ENCODE measurements at regions not wholly inside any gene's neighbourhood (a gene's known extent, or its start where the extent isn't known, plus 50 kb on each side); places are given as distances from the start of the nearest gene placed in this dataset.
"Not testable (repeated sequence)": the region's sequence is repeated elsewhere in the genome, so short reads cannot be mapped to it uniquely, and the experiment has no call there.

DNA sequence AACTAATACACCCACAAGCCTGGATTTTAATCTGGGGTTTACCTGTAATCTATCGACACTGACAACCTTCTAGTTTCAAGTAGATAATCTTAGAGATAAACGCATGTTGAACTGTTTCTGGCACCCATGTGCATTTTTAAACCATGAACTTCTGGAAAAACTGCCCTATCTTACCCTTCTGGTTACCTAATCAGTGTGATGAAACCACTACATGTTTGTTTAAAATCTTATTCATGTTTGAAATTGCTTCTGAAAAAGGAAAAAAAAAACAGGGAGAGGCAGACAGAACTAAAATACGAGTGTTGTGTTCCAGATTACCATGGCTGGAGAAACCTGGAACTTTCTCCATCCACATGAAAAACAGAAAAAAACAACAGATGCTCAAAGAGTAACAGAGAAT lies 139.3 kb downstream of the MID1IP1 start:
- DNase-seq (ENCODE audit: low read depth) = no peak

DNA sequence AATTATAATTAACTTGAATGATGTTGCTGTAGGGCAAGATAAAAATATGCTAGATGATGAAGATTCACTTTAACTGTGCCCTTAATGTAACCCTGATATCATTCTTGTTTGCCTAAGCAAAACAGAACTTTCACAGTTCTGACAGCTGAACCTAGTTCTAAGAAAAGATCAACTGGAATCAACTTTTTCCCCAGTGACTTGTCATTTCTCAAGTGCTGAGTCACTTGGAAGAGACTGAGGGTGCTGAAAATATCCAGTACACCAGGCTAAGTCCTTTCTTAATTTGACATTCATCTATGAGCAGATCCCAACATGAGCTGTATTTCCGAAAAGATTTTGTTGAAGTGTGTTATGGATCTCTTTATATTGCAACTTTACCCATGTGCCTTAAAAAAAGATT lies 140.4 kb downstream of the MID1IP1 start:
- DNase-seq (ENCODE audit: low read depth) = no peak

DNA sequence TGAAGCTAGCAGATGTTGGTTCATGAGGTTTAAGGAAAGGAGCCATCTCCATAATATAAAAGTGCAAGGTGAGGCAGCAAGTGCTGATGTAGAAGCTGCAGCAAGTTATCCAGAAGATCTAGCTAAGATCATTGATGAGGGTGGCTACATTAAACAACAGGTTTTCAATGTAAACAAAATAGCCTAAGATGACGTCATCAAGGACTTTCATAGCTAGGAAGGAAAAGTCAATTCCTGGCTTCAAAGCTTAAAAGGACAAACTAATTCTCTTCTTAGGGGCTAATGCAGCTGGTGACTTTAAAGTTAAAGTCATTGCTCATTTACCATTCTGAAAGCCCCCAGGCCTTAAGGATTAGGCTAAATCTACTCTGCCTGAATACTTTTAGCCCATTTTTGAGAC lies 141.9 kb downstream of the MID1IP1 start:
- no peak for DNase-seq (ENCODE audit: low read depth)

DNA sequence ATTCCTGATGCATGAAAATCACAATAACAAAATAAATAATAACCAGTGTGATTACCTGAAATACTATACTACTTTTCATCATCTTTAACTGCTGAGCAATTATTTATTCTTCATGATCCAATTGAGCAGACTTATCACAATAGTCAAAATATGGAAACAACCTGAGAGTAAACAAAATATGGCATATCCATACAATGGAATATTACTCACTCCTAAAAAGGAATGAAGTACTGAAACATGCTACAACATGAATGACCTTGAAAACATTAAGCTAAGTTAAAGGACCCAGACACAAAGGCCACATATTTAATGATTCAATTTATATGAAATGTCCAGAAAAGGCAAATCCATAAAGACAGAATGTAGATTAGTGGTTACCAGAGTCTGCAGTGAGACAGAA lies 146.8 kb downstream of the MID1IP1 start:
- no peak for DNase-seq (ENCODE audit: low read depth)

DNA sequence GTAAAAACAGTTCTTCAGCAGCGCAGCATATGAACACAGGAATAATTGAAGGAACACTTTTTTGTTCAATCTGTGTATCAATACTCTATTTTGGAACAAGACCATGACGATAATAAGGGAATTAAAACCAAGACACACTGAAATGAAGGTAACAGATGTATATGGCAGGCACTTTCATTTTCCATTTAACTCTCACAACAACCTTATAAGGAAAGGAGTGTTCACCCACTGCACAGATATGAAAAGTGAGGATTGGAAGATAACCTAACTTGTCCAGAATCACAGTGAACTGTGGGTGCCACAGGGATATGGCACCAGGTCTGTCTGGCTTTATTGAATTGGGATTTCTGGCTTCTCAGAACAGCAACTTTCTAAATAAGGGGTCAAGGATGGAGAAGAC lies 153.3 kb downstream of the MID1IP1 start:
- DNase-seq (ENCODE audit: low read depth) = no peak

DNA sequence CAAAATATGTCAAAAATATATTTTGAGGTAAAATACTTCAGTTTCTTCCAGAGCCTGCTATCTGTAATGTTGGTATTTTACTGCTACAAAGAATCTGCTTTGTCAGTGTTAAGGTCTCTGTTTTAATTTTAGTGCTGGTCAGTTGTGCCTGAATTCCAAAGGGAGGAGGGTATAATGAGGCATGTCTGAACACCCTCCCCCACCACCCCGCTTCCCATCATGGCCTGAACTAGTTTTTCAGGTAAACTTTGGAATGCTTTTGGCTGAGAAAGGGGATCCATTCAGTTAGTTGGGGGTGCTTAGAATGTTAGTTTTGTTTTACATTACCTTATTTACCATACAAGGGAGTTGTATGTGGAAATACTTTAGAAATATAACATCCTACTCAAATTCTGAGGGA lies 158.5 kb downstream of the MID1IP1 start:
- no peak for DNase-seq (ENCODE audit: low read depth)

DNA sequence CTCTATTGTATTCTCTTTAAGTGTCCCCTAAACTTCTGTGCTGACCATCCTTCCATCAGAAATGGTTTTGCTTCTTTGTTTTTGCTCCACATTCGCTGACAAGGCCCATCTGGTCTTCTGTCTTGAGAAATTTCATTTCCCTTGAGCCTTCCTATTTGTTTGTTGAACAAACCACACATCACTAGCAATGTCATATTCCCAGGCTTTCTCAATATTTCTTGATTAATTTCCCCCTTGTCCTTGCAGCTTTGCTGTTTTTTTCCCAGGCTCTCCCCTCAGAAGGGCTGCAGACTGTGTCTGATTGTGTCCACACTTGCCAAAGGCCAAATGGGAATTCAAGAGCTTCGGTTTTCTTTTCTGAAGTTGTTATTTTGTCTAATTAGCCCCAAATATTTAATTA lies 158.9 kb downstream of the MID1IP1 start:
- no peak for DNase-seq (ENCODE audit: low read depth)

DNA sequence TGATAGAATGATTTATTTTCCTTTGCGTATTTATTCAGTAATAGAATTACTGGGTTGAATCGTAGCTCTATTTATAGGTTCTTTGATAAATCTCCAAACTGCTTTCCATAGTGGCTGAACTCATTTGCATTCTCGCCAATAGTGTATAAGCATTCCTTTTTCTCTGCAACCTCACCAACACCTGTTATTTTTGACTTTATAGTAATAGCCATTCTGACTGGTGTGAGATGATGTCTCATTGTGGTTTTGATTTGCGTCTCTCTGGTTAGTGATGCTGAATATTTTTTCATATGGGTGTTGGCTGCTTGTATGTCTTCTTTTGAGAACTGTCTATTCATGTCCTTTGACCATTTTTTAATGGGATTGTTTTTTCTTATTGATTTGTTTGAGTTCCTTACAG lies 160.7 kb downstream of the MID1IP1 start:
- no peak for DNase-seq (ENCODE audit: low read depth)

DNA sequence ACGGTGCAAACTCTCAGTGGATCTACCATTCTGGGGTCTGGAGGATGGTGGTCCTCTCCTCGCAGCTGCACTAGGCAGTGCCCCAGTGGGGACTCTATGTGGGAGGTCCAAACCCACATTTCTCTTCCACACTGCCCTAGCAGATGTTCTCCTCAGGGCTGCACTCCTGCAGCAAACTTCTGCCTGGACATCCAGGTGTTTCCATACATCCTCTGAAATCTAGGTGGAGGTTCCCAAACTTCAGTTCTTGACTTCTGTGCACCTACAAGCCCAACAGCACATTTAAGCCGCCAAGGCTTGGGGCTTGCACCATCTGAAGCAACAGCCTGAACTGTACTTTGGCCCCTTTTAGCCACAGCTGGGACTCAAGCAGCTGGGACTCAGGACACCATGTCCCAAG lies 162.0 kb downstream of the MID1IP1 start:
- not testable (repeated sequence) for DNase-seq (ENCODE audit: low read depth)

DNA sequence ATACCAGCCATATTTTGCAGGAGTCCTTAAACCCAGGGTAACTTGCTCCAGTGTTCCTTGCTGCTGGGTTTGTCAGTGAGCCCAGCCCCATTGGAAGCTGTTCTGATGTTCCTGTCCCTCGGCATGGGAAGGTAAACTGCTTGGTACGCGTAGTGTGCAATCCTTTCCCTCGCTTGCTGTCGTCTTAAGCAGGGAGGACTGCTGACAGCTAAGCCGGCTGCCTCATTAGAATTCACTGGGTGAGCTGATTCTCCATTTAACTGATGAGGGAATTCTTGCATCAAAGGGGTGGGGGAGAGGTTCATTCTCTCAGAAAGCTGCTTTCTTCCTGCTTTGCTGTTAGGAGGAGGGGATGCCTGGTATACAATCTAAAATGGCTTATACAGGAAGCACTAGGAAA lies 164.6 kb downstream of the MID1IP1 start:
- no peak for DNase-seq (ENCODE audit: low read depth)

DNA sequence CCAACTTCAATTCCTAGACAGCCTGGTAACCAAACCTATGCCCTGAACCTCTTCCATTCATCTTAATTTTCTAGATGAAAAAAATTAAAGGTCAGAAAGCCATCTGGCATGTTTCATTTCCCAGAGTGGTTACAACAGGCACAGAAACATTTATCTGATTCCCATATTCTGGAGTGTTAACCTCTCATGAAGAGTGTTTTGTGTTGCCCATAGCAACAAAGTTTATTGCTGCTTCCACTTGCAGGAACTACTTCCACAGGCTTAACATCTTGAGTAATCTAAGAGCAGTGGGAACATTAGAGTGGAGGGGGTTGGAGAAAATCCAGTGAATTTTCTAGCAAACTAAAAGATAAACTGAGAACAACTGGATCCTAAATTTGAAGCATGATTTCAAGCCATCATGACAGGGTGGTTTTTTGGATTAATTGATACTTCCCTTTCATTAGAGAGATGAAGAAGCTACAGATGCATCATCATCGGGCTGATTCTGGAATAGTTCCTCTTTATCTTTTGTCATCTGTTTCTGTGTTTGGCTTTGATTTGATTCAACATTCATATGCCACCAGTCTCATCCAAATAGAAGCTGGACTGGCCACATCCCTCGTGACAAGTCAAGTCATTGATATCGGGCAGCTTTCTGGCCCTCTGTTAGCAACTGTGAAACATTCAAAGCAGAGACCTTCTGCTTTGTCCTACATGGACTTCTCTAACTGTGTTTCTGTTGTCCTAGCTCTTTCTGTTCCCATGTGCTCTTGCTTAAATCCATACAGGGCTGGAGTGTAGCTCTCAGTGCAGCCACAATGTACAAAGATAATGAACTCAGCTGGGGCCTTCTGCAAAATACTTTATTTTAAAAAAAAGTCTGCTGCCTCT lies 167.3 kb downstream of the MID1IP1 start:
- DNase-seq (ENCODE audit: low read depth) = no peak

DNA sequence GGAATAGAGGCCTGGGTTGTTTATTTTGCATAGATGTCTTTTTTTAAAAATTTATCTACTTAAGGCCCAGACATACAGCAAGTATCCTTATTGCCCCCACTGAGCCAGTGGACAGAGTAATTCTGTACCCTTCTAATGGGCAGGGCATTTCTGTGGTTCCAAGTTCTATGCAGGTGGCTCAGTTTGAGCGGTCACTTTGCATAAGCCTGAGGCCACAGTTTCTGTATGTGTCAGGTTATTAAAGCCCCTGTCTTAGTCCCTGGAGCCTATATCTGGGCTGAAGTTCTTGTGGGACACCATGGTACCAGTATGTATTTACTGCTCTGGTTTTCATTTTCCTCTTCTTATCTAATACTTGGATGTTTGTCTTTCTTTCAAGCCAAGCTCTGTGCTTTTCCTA lies 168.8 kb downstream of the MID1IP1 start:
- DNase-seq (ENCODE audit: low read depth) = no peak

DNA sequence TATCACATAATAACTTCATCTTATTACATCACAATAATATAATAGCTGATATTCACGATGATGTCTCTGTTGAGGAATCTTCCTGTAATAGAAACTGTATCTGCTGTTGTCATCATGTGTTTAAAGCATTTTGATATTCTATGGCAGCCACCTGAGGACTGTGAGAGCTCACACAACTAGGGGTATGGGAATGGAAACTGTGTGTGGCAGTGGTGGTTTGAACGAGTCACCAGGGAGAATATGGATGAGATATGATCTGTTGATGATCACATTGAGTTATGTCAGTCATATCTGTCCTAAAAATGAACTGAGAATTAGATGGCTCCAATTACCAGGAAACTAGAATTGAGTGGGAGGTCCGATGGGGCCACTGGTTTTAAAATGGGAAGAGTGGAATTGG lies 169.6 kb downstream of the MID1IP1 start:
- no peak for DNase-seq (ENCODE audit: low read depth)

DNA sequence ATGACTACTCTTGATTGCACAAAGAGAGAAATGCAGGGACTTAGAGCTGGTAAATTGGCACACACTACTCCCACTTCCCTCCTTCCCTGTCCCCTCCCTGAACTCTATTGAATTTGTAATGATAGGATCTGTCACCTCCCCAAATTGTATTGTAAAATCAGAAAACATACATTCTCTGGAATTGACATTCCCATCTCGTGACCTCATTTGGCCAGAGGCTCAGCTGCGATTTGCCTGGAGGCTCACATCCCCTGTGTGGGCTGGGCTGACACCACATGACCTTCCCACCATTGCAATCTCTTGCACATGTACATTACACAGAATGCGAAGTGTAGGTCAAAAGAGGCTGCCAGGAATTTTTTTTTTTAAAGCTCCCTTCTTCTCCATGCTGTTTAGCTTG lies 172.1 kb downstream of the MID1IP1 start:
- no peak for DNase-seq (ENCODE audit: low read depth)

DNA sequence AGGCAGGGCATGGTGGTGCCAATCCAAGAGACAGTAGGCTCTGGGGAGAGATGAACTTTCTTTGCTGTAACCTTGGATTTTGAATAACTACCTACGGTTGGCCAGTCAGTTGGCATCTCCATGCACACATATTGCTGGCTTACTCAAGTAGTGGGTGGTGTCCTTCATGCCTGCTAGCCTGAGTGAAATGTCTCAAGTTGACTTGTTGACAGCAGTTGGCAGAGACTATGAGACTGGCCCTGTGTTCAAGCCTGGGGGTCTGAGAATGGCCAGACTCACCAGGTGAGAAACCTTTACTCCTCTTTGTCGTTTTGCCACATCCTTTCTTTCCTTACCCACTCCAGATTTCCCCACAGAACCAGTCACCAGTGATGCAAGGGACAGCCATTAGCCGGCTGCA lies 173.3 kb downstream of the MID1IP1 start:
- no peak for DNase-seq (ENCODE audit: low read depth)

DNA sequence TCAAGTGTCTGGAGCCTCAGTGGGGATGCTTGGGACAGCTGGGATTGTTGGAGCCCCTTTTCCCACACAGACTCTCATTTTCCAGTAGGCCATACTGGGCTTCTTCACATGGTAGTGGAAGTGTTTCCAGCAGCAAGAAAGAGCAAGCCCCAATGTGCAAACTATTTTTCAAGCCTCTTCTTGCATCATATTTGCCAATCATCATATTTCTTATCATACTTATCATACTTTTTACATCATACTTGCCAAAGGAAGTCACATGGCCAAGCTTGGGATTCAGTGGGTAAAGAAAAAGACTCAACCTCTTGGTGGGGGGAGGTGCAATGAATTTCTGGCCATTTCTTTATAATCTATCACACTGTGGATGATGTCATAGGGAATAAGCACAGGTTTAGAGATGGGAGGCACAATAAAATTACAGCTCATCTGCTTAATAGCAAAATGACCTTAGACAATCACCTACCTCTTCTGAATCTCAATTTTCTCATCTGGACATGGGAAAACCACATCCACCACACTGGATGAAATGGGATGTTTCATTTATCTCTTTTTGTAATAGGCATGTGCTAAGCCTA lies 174.2 kb downstream of the MID1IP1 start:
- DNase-seq (ENCODE audit: low read depth) = no peak

DNA sequence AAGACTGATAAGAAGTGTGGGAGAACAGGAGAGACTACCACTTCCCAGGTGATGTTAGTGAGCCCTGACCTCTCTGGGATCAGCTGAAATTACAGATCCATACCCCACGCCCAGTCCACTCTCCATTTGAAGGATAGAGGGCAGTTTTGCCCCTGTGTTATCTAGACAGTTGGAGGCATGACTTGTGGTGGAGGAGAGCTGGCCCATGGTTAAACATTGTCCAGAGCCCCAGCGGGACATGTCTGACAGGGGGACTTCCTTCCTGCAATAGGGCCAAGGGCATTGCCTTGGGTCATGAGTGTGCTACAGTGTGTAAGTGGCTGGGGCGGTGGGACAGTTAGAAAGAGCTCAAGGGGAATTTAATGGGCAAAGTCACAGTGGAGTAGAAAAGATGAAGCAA lies 181.1 kb downstream of the MID1IP1 start:
- no peak for DNase-seq (ENCODE audit: low read depth)

DNA sequence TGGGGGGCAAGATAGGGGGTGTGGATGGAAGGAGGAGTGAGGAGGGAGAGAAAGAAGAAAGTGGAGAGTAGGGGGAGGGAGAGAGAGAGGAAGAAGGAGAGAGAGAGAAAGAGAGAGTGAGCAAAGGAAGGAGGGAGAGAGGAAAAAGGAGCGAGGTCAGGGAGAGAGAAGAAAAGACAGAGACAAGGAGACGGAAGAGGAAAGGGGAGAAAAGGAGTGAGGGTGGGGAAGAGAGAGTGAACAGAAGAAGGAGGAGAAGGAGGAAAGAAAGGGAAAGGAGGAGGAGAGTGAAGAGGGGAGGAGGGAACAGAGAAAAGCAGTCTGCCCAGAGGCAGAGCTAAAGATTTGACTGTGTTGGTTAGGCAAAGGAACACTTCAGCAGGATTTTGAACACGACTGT lies 181.6 kb downstream of the MID1IP1 start:
- DNase-seq (ENCODE audit: low read depth) = no peak

DNA sequence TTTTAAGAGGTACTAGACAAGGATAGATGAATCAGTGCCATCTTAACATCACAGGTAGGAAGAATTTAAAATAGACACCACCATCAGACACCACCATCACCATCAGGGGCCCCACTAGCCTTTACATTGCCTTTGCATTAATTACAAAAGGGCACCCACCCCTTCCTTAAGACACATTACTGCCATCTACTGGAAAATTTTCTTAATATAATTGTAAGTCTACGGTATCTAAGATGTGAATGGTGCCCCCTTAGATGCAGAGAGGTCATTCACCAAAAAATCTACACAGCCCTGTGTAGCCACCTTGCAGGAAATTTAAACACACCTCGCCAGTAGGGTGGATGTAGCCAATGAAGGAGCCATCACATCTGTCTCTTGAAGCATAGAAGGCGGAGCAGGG lies 184.1 kb downstream of the MID1IP1 start:
- DNase-seq (ENCODE audit: low read depth) = no peak

DNA sequence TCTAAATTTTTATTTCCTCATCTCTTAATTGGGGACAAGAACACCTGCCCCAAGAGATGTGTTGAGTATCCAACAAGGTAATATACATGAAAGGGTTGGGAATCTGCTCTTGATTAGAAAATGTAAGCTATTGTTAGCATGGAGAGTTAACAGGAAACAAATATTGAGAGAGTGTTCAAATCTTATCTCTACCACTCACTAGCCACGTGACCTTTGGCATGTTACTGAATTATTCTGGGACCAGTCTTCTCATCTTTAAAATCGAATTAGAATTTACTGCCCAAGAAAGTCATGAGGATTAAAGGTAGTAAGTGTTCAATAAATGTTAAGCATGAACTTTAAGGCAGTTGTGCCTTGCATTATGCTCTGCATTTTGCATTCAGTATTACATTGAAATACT lies 184.7 kb downstream of the MID1IP1 start:
- no peak for DNase-seq (ENCODE audit: low read depth)

DNA sequence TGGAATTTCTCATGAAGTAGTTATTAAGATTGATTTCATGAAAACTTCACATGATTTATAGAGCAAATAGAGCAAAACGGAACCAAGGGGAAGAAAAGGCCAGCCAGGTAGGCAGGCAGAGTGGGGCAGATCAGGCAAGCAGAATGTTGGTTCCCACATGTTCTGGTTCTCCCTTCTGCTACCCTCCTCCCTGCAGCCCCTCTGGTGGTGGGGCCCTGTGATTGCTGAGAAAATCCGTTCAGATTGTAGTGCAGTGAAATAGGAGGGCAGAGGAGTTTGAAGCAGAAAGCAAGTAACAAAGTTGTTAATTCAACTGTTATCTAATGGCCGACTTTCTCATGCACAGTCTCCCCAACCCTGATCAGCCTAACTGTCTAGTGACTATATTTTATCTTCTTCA lies 185.3 kb downstream of the MID1IP1 start:
- no peak for DNase-seq (ENCODE audit: low read depth)

DNA sequence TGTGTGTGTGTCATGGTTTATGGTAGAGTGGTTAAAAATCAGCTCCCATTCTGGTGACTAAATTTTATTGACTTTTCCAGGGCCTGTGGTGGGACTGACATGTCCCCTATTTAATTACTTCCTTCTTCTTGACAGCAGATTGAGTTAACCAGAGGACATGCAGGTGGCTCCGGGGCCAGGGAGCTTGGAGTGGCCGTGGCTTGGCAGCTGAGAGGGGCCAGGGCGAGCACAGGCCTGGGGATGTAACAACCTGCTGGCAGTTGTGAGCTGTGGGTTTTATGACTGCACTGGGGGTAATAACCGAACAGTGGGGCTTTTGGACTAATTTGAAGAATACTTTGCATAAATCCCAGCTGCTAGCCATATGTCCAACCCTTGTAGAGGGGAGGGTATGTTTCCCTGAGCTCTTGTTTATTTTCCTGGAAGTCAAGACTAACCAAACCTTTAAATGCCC lies 186.0 kb downstream of the MID1IP1 start:
- DNase-seq (ENCODE audit: low read depth) = no peak

DNA sequence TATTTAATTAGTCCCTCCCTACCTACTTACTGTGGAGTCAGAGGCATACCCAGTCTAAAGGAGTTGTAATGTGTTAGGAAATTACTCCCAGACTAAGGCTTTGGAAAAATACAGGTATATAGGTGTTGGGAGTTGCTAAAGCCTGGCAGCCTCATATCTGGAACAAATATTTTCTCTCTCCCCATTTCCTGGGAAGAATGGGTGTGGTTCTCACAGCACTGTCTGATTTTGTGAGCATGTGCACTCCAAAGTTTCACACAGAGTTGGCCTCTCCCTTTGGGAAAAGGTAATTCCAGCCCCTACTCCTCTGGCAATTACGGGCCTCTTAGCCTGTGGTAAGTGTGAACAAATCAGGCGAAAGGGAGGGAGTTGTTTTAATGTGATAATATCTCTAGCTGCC lies 187.0 kb downstream of the MID1IP1 start:
- no peak for DNase-seq (ENCODE audit: low read depth)

DNA sequence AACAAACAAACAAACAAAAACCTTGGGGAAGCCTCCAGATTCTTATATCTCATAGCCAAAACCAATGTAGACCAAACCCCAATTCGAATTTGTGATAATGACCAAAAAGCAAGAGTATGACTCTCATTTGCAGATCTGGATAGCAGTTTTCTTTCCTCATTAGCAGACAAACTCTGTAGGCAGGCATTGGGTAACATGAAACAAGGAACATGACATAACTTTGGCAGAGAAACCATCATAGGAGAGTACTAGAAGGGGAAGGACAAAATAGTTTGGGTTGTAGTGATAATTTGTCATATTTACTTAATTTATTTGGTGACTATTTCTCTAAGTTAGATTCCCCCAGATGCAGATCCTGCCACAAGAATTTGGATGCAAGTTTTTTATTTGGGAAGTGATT lies 187.8 kb downstream of the MID1IP1 start:
- no peak for DNase-seq (ENCODE audit: low read depth)

Measured in iris pigment epithelial cell (primary cell).